ENCODE measurements at regions not wholly inside any gene's neighbourhood (a gene's known extent, or its start where the extent isn't known, plus 50 kb on each side); places are given as distances from the start of the nearest gene placed in this dataset.

DNA sequence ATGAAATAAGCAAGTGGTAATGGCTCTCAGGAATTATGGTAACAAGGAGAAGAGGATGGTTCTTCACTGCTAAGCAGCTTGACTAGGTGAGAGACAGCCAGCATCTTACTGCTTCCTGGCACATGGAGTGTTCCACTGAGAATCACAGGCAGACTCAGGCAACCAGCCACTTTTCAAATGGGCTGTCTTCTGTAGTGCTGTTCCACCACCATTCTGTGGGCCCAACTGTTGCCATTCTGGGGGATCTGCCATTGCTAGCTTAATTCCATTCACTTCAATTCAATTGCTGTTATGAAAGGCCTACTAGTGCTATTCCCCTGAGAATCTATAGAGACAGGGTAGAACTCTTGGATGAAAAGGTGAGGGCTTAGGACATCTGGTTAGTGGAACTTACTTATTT lies 341.9 kb downstream of the KCNRG start:
- H3K36me3 ChIP-seq (ENCODE audit: insufficient read depth, low read length) = no peaks in the 10 kb centered on the region
- no peaks in the 10 kb centered on the region for H3K27me3 ChIP-seq (ENCODE audit: insufficient read depth, low read length, poor library complexity)
- H3K4me2 ChIP-seq (ENCODE audit: insufficient read depth, low read length) = no peak overlapping the region
- DNase-seq (no peak), ATAC-seq (ENCODE audit: insufficient read depth, low read depth) (no peak)
- no peaks in the 10 kb centered on the region for H3K79me2 ChIP-seq (ENCODE audit: insufficient read depth, low read length)
- H3K4me3 ChIP-seq (ENCODE audit: low read depth in 1 of 2, low read length in 2 of 2) = no peak overlapping the region
- H2AFZ ChIP-seq (ENCODE audit: low read depth, low read length) = no peak overlapping the region
- no peak overlapping the region for H3K27ac ChIP-seq (ENCODE audit: low read length)
- H3K4me1 ChIP-seq (ENCODE audit: insufficient read depth, low read length) = peaks cover 30% of the 10 kb centered on the region
- H3K9ac ChIP-seq (ENCODE audit: low read depth, low read length) = no peak overlapping the region
- no peaks in the 10 kb centered on the region for H4K20me1 ChIP-seq (ENCODE audit: insufficient read depth, low read length)
- TF ChIP-seq CTCF (IDR thresholded peaks at IDR 0.05; ENCODE audit: borderline replicate concordance, extremely low read depth, low read length, poor library complexity, severe bottlenecking) = no peak
- TF ChIP-seq EZH2 (IDR thresholded peaks at IDR 0.05; ENCODE audit: borderline replicate concordance, low read depth, low read length, severe bottlenecking) = no peak
- H3K9me3 ChIP-seq (ENCODE audit: insufficient read depth, low read length, severe bottlenecking) = no peaks in the 10 kb centered on the region

DNA sequence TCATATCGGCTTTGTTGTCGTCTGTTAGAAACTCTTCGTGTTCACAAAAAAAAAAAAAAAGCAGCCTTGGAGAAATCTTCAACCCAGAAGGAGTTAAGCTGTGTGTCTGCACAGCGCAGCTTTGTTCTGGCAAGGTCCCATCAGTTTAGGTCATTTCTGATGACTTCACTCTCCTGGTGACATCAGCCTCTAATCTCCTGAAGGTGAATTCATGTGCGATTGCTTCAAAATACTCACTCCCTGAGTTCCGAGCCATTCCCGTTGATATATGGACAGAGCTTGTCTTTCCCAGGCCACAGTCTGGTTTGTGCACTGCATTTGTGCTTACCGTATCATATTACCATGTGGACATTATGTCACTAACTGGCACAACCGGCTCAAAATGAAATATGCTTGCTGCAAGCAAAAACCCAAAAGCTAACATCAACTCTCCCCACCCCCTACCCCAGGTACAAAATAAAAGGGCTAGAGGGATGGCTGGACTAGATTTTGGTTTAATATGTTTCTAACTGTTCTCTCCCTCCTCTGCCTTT lies 342.4 kb downstream of the KCNRG start:
- Histone ChIP-seq H2AFZ (ENCODE audit: low read depth, low read length) (no peak overlapping the region), H3K9me3 (ENCODE audit: insufficient read depth, low read length, severe bottlenecking) (no peaks in the 10 kb centered on the region), H3K4me3 (ENCODE audit: low read depth in 1 of 2, low read length in 2 of 2) (no peak overlapping the region), H3K4me2 (ENCODE audit: insufficient read depth, low read length) (no peak overlapping the region), H3K79me2 (ENCODE audit: insufficient read depth, low read length) (no peaks in the 10 kb centered on the region), H3K9ac (ENCODE audit: low read depth, low read length) (no peak overlapping the region), H3K27me3 (ENCODE audit: insufficient read depth, low read length, poor library complexity) (no peaks in the 10 kb centered on the region), H3K36me3 (ENCODE audit: insufficient read depth, low read length) (no peaks in the 10 kb centered on the region), H4K20me1 (ENCODE audit: insufficient read depth, low read length) (no peaks in the 10 kb centered on the region), H3K4me1 (ENCODE audit: insufficient read depth, low read length) (peaks cover 30% of the 10 kb centered on the region), H3K27ac (ENCODE audit: low read length) (no peak overlapping the region)
- no peak for DNase-seq
- TF ChIP-seq EZH2 (IDR thresholded peaks at IDR 0.05; ENCODE audit: borderline replicate concordance, low read depth, low read length, severe bottlenecking) (no peak), CTCF (IDR thresholded peaks at IDR 0.05; ENCODE audit: borderline replicate concordance, extremely low read depth, low read length, poor library complexity, severe bottlenecking) (no peak)
- ATAC-seq (ENCODE audit: insufficient read depth, low read depth) = no peak

GRCh38 chr13:50358231-50359040 lies 343.2 kb downstream of the KCNRG start:
- TF ChIP-seq EZH2 (IDR thresholded peaks at IDR 0.05; ENCODE audit: borderline replicate concordance, low read depth, low read length, severe bottlenecking) (no peak), CTCF (IDR thresholded peaks at IDR 0.05; ENCODE audit: borderline replicate concordance, extremely low read depth, low read length, poor library complexity, severe bottlenecking) (no peak)
- Histone ChIP-seq H3K4me3 (ENCODE audit: low read depth in 1 of 2, low read length in 2 of 2) (no peak overlapping the region), H3K27me3 (ENCODE audit: insufficient read depth, low read length, poor library complexity) (no peaks in the 10 kb centered on the region), H3K9me3 (ENCODE audit: insufficient read depth, low read length, severe bottlenecking) (no peaks in the 10 kb centered on the region), H3K27ac (ENCODE audit: low read length) (no peak overlapping the region), H4K20me1 (ENCODE audit: insufficient read depth, low read length) (no peaks in the 10 kb centered on the region), H3K79me2 (ENCODE audit: insufficient read depth, low read length) (no peaks in the 10 kb centered on the region), H3K36me3 (ENCODE audit: insufficient read depth, low read length) (no peaks in the 10 kb centered on the region), H2AFZ (ENCODE audit: low read depth, low read length) (no peak overlapping the region), H3K9ac (ENCODE audit: low read depth, low read length) (no peak overlapping the region), H3K4me2 (ENCODE audit: insufficient read depth, low read length) (no peak overlapping the region), H3K4me1 (ENCODE audit: insufficient read depth, low read length) (peaks cover 30% of the 10 kb centered on the region)
- 0 out of 3 replicates have a peak, but pooled peaks have one; percentile 45 for ATAC-seq (ENCODE audit: insufficient read depth, low read depth)
- DNase-seq = no peak
